Glutamatergic neuron (in vitro differentiated cells): ENCODE measurements at regions not wholly inside any gene's neighbourhood (a gene's known extent, or its start where the extent isn't known, plus 50 kb on each side); places are given as distances from the start of the nearest gene placed in this dataset.
"Not testable (repeated sequence)": the region's sequence is repeated elsewhere in the genome, so short reads cannot be mapped to it uniquely, and the experiment has no call there.

Source experiments
- DNase-seq: peaks from one replicate; pipeline ENCODE4 v3.0.0; 2022
- H3K27ac Mint-ChIP-seq: one replicate; pipeline ENCODE4 v1.8.0; 2020; ENCODE audit warnings: mild to moderate bottlenecking, mixed read lengths, inconsistent platforms; ENCODE audit not compliant: unreplicated experiment
- H3K27me3 Mint-ChIP-seq: one replicate; pipeline ENCODE4 v1.8.0; 2020; ENCODE audit warnings: mild to moderate bottlenecking, moderate library complexity, mixed read lengths, inconsistent platforms; ENCODE audit not compliant: unreplicated experiment
- H3K36me3 Mint-ChIP-seq: one replicate; pipeline ENCODE4 v1.8.0; 2020; ENCODE audit warnings: mild to moderate bottlenecking, mixed read lengths, inconsistent platforms; ENCODE audit not compliant: unreplicated experiment
- H3K4me1 Mint-ChIP-seq: one replicate; pipeline ENCODE4 v1.8.0; 2020; ENCODE audit warnings: mild to moderate bottlenecking, low read depth, mixed read lengths, inconsistent platforms; ENCODE audit not compliant: unreplicated experiment
- H3K4me3 Mint-ChIP-seq: one replicate; pipeline ENCODE4 v1.8.0; 2020; ENCODE audit warnings: mild to moderate bottlenecking, mixed read lengths, inconsistent platforms; ENCODE audit not compliant: unreplicated experiment
- H3K9me3 Mint-ChIP-seq: one replicate; pipeline ENCODE4 v1.8.0; 2020; ENCODE audit warnings: mild to moderate bottlenecking, moderate library complexity, mixed read lengths, inconsistent platforms; ENCODE audit not compliant: unreplicated experiment
- CTCF ChIP-seq: fragments of 200-600 bp; sonication (generic); IDR thresholded peaks from one replicate; pipeline ENCODE4 v1.5.0; 2021; ENCODE audit not compliant: partially characterized antibody, unreplicated experiment

DNA sequence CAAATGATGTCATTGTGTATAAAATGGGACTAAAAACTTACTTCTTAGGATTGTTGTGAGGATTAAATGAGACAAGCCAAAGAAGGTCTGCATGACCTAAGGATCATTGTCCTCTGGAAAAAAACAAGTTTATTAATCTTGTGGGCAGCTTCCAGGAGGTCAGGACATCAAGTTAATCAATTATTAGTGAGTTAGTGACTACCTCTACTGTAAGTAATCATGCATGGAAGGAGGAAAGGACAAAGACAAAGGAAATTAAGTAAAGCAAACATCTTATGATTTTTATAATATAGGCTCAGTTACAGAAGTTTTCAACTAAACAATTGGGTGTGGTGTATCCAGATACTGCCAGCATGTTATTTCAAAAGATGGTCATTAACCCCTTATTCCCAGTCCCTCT lies 129.3 kb upstream of the TUT7 start:
- Mint-ChIP-seq H3K36me3 (no peaks in the 10 kb centered on the region), H3K4me3 (no peak overlapping the region), H3K4me1 (no peaks in the 10 kb centered on the region), H3K9me3 (peaks cover 1% of the 10 kb centered on the region), H3K27me3 (no peaks in the 10 kb centered on the region), H3K27ac (no peak overlapping the region)
- DNase-seq, result no peak
- no peak for TF ChIP-seq CTCF

DNA sequence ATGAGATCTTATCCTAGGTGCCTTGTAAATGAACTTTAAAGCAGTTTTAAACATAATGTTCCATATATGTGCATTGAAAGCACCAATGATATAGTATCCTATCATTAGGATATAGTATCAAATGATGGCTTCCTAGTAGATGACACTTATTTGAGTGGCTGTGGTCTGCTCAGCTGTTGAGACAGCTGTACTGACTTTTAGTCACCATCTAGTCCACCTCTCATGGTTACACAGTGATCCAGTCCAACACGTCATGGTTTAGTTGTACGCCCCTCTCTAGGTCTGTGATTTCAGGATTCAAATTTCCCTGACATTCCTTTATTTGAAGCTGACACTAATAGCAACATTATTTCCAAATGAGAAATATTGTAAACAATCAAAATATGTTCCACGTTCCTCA lies 127.3 kb upstream of the TUT7 start:
- no peak for DNase-seq
- no peak for TF ChIP-seq CTCF
- no peaks in the 10 kb centered on the region for H3K36me3 Mint-ChIP-seq

DNA sequence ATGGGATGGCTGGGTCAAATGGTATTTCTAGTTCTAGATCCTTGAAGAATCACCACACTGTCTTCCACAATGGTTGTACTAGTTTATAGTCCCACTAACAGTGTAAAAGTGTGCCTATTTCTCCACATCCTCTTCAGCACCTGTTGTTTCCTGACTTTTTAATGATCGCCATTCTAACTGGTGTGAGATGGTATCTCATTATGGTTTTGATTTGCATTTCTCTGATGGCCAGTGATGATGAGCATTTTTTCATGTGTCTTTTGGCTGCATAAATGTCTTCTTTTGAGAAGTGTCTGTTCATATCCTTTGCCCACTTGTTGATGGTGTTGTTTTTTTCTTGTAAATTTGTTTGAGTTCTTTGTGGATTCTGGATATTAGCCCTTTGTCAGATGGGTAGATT lies 121.0 kb upstream of the TUT7 start:
- H3K4me1 Mint-ChIP-seq, H3K27me3 Mint-ChIP-seq, H3K9me3 Mint-ChIP-seq, H3K27ac Mint-ChIP-seq, H3K4me3 Mint-ChIP-seq, H3K36me3 Mint-ChIP-seq, DNase-seq: not testable (repeated sequence)

More for the DNA sequence above, 127.3 kb upstream of the TUT7 start:
- no peak overlapping the region for H3K27ac Mint-ChIP-seq
- H3K9me3 Mint-ChIP-seq, result peaks cover 1% of the 10 kb centered on the region
- H3K27me3 Mint-ChIP-seq, result no peaks in the 10 kb centered on the region
- no peak overlapping the region for H3K4me3 Mint-ChIP-seq
- H3K4me1 Mint-ChIP-seq, result no peaks in the 10 kb centered on the region

DNA sequence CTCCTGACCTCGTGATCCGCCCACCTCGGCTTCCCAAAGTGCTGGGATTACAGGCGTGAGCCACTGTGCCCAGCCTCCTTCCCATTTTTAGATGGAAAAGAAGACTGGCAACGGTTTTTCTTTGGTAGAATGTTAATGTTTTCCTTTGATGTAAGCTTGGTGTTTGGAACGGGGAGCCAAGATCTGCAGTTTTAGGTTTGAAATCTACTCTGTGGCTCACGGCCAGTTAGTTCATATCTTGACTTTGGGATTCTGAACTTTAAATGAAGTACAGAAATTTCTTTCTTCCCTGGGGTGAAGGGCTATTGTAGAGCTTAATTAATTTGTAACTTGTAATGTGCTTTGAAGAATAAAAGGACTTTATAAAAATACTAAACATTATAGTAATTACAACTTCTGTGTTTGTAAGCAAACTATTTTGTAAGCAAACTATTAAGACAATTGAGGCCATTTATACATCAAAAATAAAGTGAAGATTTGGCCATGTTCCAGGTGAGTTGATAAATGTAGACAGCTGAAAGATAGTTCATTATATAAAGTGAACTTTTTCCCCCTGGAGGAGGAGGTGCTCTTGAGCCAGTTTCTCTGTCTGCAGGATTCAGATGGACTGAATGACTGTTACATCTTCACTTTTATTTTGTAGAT lies 117.1 kb upstream of the TUT7 start:
- Mint-ChIP-seq H3K4me3 (no peak overlapping the region), H3K9me3 (no peaks in the 10 kb centered on the region), H3K27ac (no peak overlapping the region), H3K27me3 (no peaks in the 10 kb centered on the region), H3K36me3 (no peaks in the 10 kb centered on the region), H3K4me1 (no peaks in the 10 kb centered on the region)
- no peak for TF ChIP-seq CTCF
- no peak for DNase-seq

DNA sequence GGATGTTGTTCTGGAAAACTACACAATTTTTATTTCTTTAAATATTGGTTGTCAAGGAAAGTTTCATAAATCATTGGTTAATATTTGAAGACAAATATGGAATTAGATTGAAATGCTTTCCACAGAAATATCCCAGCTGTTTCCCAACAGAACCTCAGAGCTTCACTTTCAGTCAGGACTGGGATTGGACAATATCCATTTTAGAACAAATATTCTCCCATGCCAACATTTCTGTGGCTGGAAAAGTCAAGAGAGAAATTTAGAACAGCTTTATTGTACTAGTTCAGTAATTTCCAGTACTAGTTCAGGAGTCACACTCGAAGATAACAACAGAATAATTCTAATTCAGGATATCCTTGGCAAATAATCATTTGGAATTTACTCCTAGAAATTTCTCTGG lies 116.1 kb upstream of the TUT7 start:
- H3K9me3 Mint-ChIP-seq, result no peaks in the 10 kb centered on the region
- no peak for DNase-seq
- H3K27ac Mint-ChIP-seq, result no peak overlapping the region
- no peaks in the 10 kb centered on the region for H3K4me1 Mint-ChIP-seq
- no peaks in the 10 kb centered on the region for H3K36me3 Mint-ChIP-seq
- no peaks in the 10 kb centered on the region for H3K27me3 Mint-ChIP-seq
- TF ChIP-seq CTCF, result no peak
- H3K4me3 Mint-ChIP-seq, result no peak overlapping the region
